Pancreas (tissue), 10 donors: ENCODE measurements at regions not wholly inside any gene's neighbourhood (a gene's known extent, or its start where the extent isn't known, plus 50 kb on each side); places are given as distances from the start of the nearest gene placed in this dataset.
A peak's percentile ranks its signal among the peaks of the same experiment; 100 is the strongest.

ENCODE experiments used
- ATAC-seq, 4 donors: fragments of 200-7000 bp; cut with Tn5 transposase; one replicate each; pipeline versions ENCODE4 v1.8.0 to v1.9.1; 2020; ENCODE audit warnings: mild to moderate bottlenecking in 4 of 4, moderate library complexity in 4 of 4
- DNase-seq, 6 donors: peaks; one replicate each; pipeline ENCODE4 v3.0.0-alpha.2; 2020
- FAIRE-seq: peaks from 2 replicates; lab custom pipeline; 2012; peaks lifted over from hg19 to GRCh38; lab: Jason Lieb, UNC
- H3K27ac ChIP-seq, 4 donors: fragments of 200-600 bp; sonication (generic); 1 replicate in 3 of 4; 2 replicates in 1 of 4; pipeline versions ENCODE4 v1.5.0 to v1.8.0; 2020
- H3K27me3 ChIP-seq, 4 donors: fragments of 200-600 bp; one replicate each; pipeline ENCODE4 v1.8.0; 2021
- H3K36me3 ChIP-seq, 3 donors: fragments of 200-600 bp; sonication (generic) in 1 of 3; one replicate each; pipeline versions ENCODE4 v1.5.0 to v1.8.0; 2020 to 2021
- H3K4me1 ChIP-seq, 3 donors: fragments of 200-600 bp; one replicate each; pipeline ENCODE4 v1.8.0; 2021
- H3K4me3 ChIP-seq, 4 donors: fragments of 200-600 bp; sonication (generic) in 2 of 4; one replicate each; pipeline versions ENCODE4 v1.5.0 to v1.8.0; 2020 to 2021
- H3K9me3 ChIP-seq, 4 donors: fragments of 200-600 bp; one replicate each; pipeline ENCODE4 v1.8.0; 2021
- CTCF ChIP-seq, 4 donors: fragments of 200-600 bp; sonication (generic) in 3 of 4; IDR thresholded peaks; one replicate each; pipeline versions ENCODE4 v1.5.0 to v1.8.0; 2021; ENCODE audit warnings: antibody characterized with exemption in 4 of 4
- WGBS, 2 donors: extraction: QIAGEN DNeasy Blood & Tissue Kit; methylation state at CpG; one replicate each; pipeline ENCODE4 v1.1.7; 2013; 5-methylcytosine and 5-hydroxymethylcytosine counted together
- intact Hi-C, 3 donors: fragments of 100-400 bp; cut with DNase I; formaldehyde crosslinking; loops; one replicate each; pipeline versions ENCODE4 v1.11.1 to v1.14.2; 2022
- donor health status: healthy with polysubstance abuse.
- donor health status: DM: no; HTN: no; CAD: no; lungs with moderate emphysema.
- donor health status: DM: no; HTN: no; CAD: no.
- donor health status: control.
- donor health status: control.
- donor health status: Bipolar disorder and iron deficiency.
- donor health status: DM: yes; HTN: yes; CAD: no.
- donor health status: DM: no; HTN: no; CAD: no.
- donor health status: DM: no; HTN: no; CAD: no.
- donor health status: DM: yes; HTN: yes; CAD: no.

DNA sequence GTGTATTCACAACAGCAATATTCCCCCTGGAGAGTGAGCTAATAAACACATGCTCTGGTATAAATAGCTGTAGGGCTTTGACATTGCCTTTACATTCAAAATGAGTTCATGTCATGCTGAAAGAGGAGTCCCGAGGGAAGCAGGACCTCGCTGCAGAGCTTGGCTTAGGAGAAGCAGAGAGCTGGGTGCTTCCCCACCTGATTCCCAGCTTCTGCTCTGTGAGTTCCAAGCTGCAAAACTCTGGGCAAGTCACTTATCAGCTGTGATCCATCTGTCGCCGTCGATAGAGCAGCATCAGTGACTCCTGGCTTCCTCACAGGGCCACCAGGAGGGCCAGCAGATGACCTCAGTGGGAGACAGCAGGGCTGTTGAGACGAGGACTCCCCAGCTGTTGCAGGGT is 241.8 kb downstream of the ANKRD60 start:
- Histone ChIP-seq H3K27me3 (no peaks in the 10 kb centered on the region), H3K9me3 (no peaks in the 10 kb centered on the region), H3K27ac (no peak overlapping the region), H3K36me3 (no peaks in the 10 kb centered on the region), H3K4me1 (no peaks in the 10 kb centered on the region), H3K4me3 (no peak overlapping the region)
- FAIRE-seq (no peak), ATAC-seq (no peak), DNase-seq (no peak)
- no peak for TF ChIP-seq CTCF (IDR thresholded peaks at IDR 0.05)
- WGBS, 2 donors = 53 to 65% methylated on average over 6 of the region's 6 CpGs
- intact Hi-C loops = no loop called here

GRCh38 chr20:57985278-57985677 is 243.2 kb downstream of the ANKRD60 start:
- 38 to 40% methylated on average over 5 of the region's 5 CpGs for WGBS, 2 donors
- H3K9me3 ChIP-seq = no peaks in the 10 kb centered on the region
- H3K27me3 ChIP-seq = no peaks in the 10 kb centered on the region
- no peaks in the 10 kb centered on the region for H3K4me1 ChIP-seq
- TF ChIP-seq CTCF (IDR thresholded peaks at IDR 0.05) = no peak
- H3K36me3 ChIP-seq = no peaks in the 10 kb centered on the region
- FAIRE-seq = no peak
- ATAC-seq = no peak
- DNase-seq = no peak
- intact Hi-C loops = no loop called here
- no peak overlapping the region for H3K4me3 ChIP-seq
- H3K27ac ChIP-seq = no peak overlapping the region

- no peak for FAIRE-seq
- Histone ChIP-seq H3K27ac (no peak overlapping the region), H3K36me3 (no peaks in the 10 kb centered on the region), H3K9me3 (no peaks in the 10 kb centered on the region), H3K27me3 (no peaks in the 10 kb centered on the region), H3K4me3 (no peak overlapping the region), H3K4me1 (no peaks in the 10 kb centered on the region)
- no peak for TF ChIP-seq CTCF (IDR thresholded peaks at IDR 0.05)
- intact Hi-C loops = no loop called here
- ATAC-seq = no peak
- 50 to 62% methylated on average over 9 of the region's 9 CpGs for WGBS, 2 donors
- DNase-seq = no peak
Measured at GRCh38 chr20:57983082-57983481, 245.4 kb downstream of the ANKRD60 start.

DNA sequence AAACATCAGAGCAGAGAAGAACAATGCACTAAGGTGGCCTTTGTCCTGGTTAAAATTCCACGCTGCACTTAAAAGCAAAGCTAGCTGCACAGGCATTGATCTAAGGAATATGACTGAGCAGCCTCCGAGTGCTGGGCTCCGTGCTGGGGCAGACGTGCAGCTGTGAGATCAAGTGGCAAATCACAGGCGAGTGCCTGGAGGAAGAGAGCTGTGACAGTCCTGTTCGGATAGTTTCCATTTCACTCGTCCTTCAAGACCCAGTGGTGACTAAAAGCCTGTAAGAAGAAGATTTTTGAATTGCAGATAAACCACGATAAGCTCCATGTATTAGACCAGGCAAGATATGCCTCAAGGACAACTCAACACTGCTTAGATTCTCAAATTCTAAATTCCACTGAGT is 247.9 kb downstream of the ANKRD60 start:
- TF ChIP-seq CTCF (IDR thresholded peaks at IDR 0.05) = no peak
- Histone ChIP-seq H3K4me3 (no peak overlapping the region), H3K27me3 (no peaks in the 10 kb centered on the region), H3K27ac (no peak overlapping the region), H3K36me3 (no peaks in the 10 kb centered on the region), H3K9me3 (no peaks in the 10 kb centered on the region), H3K4me1 (no peaks in the 10 kb centered on the region)
- intact Hi-C loops = no loop called here
- FAIRE-seq (no peak), ATAC-seq (peak in 1 of 4 donors; percentile 12), DNase-seq (no peak)
- WGBS, 2 donors = 13 to 16% methylated on average over 8 of the region's 8 CpGs

DNA sequence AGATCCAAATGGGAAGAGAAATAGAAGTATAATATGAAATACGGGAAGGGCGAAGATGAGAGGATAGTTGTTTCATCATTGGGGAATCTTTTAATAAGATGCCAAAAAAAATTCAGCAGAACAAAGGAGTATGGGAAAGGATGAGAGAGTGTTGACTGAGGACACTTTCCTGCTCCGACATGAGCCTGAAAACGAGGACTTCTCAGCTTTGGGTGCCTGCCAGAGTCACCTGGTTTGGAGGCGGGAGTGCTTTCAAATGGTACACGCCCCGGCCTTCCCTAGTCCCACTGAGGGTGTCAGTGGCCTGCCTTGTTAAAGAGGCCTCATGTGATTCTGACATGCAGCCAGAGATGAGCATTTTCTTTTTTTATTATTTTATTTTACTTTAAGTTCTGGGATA is 250.9 kb downstream of the ANKRD60 start:
- H3K27me3 ChIP-seq = no peaks in the 10 kb centered on the region
- FAIRE-seq (no peak), DNase-seq (no peak), ATAC-seq (peak in 1 of 4 donors; percentile 49)
- no peaks in the 10 kb centered on the region for H3K9me3 ChIP-seq
- no peak overlapping the region for H3K4me3 ChIP-seq
- no peak for TF ChIP-seq CTCF (IDR thresholded peaks at IDR 0.05)
- H3K27ac ChIP-seq = no peak overlapping the region
- intact Hi-C loops = no loop called here
- WGBS, 2 donors = 36 to 46% methylated on average over 7 of the region's 7 CpGs
- H3K36me3 ChIP-seq = no peaks in the 10 kb centered on the region
- no peaks in the 10 kb centered on the region for H3K4me1 ChIP-seq
